ENCODE measurements at regions not wholly inside any gene's neighbourhood (a gene's known extent, or its start where the extent isn't known, plus 50 kb on each side); places are given as distances from the start of the nearest gene placed in this dataset.

DNA sequence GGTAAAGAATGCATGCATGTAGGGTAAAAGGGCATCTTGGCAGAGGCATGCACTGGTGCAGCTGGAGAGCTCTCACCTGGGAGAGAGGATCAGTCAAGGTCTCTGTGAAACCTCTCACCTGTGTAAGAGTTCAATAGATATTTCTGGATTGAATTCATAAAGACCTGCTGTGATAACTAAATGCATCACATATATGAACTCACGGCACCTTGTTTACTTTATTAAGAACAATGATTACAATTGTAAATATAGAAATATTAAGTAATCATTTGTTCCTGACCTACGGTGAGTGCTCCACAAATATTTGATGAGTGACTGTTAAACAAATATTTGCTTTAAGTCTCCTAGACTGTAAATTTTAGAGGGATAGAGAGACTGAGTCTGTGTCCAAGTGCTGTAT, 85.9 kb upstream of the PAQR3 start:
- Histone ChIP-seq H3K27me3 (no peaks in the 10 kb centered on the region), H3K27ac (no peak overlapping the region), H3K4me3 (no peak overlapping the region), H3K36me3 (no peaks in the 10 kb centered on the region), H3K9me3 (no peaks in the 10 kb centered on the region), H3K4me1 (no peaks in the 10 kb centered on the region)
- no peak for TF ChIP-seq POLR2A (IDR thresholded peaks at IDR 0.05)
- TF ChIP-seq, protein P1, sequence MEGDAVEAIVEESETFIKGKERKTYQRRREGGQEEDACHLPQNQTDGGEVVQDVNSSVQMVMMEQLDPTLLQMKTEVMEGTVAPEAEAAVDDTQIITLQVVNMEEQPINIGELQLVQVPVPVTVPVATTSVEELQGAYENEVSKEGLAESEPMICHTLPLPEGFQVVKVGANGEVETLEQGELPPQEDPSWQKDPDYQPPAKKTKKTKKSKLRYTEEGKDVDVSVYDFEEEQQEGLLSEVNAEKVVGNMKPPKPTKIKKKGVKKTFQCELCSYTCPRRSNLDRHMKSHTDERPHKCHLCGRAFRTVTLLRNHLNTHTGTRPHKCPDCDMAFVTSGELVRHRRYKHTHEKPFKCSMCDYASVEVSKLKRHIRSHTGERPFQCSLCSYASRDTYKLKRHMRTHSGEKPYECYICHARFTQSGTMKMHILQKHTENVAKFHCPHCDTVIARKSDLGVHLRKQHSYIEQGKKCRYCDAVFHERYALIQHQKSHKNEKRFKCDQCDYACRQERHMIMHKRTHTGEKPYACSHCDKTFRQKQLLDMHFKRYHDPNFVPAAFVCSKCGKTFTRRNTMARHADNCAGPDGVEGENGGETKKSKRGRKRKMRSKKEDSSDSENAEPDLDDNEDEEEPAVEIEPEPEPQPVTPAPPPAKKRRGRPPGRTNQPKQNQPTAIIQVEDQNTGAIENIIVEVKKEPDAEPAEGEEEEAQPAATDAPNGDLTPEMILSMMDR (IDR thresholded peaks at IDR 0.05) = no peak
- no peak for DNase-seq
- intact Hi-C loops (cut with DNase I) = no loop called here
- 28% methylated on average over 2 of the region's 2 CpGs for WGBS, 2 donors

DNA sequence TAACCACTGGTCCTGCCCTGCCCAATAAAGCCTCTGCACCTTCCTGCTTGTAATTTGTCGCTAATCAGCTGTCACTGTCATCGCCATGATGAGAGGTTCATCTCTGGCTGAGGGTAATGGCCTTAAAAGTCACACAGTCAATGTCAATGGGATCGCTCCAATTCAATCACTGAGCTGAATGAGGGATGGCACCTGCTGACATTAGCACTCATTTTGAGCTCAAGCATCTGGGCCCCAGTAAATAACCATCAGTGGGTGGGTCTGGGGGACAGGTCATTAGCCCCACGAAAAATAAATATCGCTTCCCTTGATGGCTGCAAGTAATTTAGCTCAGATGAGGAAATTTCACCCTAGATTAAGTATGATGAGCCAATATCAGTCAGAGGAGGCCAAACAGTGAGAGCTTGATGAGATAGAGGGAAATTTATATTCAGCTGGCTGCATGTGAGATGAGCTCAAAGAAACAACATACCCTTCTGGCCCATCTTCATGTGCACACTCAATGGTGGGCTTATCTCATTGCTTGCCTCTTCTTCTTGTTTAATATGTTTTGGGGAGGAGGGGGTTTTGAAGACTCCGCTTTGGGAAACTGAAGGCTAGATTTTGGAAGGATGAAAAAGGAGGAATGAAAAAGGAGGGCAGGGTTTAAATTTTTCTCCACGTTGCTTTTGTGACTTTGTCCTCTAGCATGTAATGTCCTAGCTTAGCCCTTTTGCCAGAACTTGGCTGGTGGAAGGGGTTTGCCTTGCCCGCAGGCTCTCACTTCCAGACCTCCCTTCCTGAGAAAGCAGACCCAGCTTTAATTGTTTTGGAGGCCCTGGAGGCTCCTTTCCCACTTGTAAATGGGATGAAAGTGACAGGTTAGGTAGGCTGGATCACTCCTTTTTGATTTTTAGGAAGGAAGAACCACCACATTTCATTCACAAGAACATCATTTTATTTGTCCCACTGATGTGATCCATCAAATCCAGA, 84.8 kb upstream of the PAQR3 start:
- 79 to 88% methylated on average over 6 to 8 of the region's 8 CpGs for WGBS, 2 donors
- Histone ChIP-seq H3K9me3 (no peaks in the 10 kb centered on the region), H3K4me1 (no peaks in the 10 kb centered on the region), H3K27ac (no peak overlapping the region), H3K36me3 (no peaks in the 10 kb centered on the region), H3K27me3 (no peaks in the 10 kb centered on the region), H3K4me3 (no peak overlapping the region)
- DNase-seq = no peak
- intact Hi-C loops (cut with DNase I) = no loop called here
- TF ChIP-seq POLR2A (IDR thresholded peaks at IDR 0.05) = no peak
- TF ChIP-seq, protein P1 (IDR thresholded peaks at IDR 0.05) = no peak

DNA sequence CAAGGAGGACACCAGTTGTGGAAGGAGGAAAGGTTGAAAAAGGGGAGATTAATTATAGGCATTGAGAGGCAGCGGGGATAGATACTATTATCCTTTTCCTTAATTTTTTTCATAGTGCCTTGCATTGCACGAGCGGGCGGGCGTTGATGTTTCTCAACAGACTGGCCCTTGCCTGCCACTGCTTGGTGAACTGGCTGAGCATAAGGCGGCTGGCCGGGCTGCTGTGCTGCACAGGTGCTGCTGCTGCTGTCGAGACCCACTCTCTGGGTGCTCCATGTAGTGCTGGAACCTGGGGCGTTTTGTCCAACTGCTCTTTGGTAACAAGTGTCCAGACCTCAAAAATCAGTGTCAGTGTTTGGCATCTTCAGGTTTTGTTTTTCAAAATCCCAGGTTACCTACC, 83.3 kb upstream of the PAQR3 start:
- no peak for DNase-seq
- Histone ChIP-seq H3K27ac (no peak overlapping the region), H3K27me3 (no peaks in the 10 kb centered on the region), H3K4me1 (no peaks in the 10 kb centered on the region), H3K4me3 (no peak overlapping the region), H3K36me3 (no peaks in the 10 kb centered on the region), H3K9me3 (no peaks in the 10 kb centered on the region)
- intact Hi-C loops (cut with DNase I) = no loop called here
- 85 to 92% methylated on average over 9 of the region's 9 CpGs for WGBS, 2 donors
- TF ChIP-seq, protein P1 (IDR thresholded peaks at IDR 0.05) = no peak
- TF ChIP-seq POLR2A (IDR thresholded peaks at IDR 0.05) = no peak

DNA sequence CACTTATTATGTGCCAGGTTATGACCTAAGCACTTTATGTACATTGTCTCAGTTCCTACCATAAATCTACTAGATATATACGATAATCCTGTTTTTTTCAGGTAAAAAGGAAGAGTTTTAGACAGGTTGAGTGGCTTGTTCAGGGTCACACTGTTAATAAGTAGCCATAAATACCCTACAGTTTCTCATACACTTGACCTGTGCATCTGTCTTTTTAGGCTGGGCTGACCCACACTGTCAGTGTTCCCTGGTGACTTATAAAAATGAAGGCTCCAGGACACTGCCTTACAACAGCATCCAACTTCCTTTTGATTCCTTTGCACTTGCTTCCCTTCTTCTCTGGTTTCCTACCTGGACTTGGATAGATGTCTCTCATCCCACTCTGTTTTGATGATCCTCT, 78.2 kb upstream of the PAQR3 start:
- TF ChIP-seq, protein P1 (IDR thresholded peaks at IDR 0.05) = no peak
- TF ChIP-seq POLR2A (IDR thresholded peaks at IDR 0.05) = no peak
- Histone ChIP-seq H3K9me3 (no peaks in the 10 kb centered on the region), H3K4me1 (no peaks in the 10 kb centered on the region), H3K27me3 (no peaks in the 10 kb centered on the region), H3K27ac (no peak overlapping the region), H3K36me3 (no peaks in the 10 kb centered on the region), H3K4me3 (no peak overlapping the region)
- DNase-seq = no peak
- WGBS, 2 donors = 58 to 67% methylated on average over 1 of the region's 1 CpG
- intact Hi-C loops (cut with DNase I) = no loop called here

DNA sequence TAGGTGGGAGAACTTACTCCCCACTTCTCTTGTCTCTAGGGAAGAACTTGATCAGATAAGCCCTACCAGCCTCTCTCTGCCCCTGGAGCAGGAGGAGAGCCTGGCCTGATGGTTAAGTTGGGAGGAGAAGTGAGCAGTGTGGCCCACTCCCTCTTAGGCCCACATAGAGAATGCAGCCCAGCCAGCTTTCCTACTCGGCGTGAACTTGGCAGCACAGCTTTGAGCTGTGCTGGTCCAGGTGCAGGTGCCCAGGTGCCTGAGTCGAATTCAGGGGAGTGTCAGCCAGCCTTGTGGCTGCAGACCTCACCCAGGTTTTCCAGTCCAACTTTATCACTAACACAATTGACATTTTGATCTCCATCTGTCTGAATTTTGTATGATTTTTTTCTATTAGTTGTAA, 77.6 kb upstream of the PAQR3 start:
- no peak for TF ChIP-seq POLR2A (IDR thresholded peaks at IDR 0.05)
- TF ChIP-seq, protein P1 (IDR thresholded peaks at IDR 0.05) = no peak
- intact Hi-C loops (cut with DNase I) = no loop called here
- no peaks in the 10 kb centered on the region for H3K9me3 ChIP-seq
- no peaks in the 10 kb centered on the region for H3K36me3 ChIP-seq
- no peak for DNase-seq
- no peak overlapping the region for H3K4me3 ChIP-seq
- WGBS, 2 donors = 54 to 81% methylated on average over 3 of the region's 3 CpGs
- no peaks in the 10 kb centered on the region for H3K27me3 ChIP-seq
- H3K4me1 ChIP-seq = no peaks in the 10 kb centered on the region
- no peak overlapping the region for H3K27ac ChIP-seq

Data from esophagus squamous epithelium (tissue), 5 donors.